PFSK-1 (cell line): ENCODE measurements at regions not wholly inside any gene's neighbourhood (a gene's known extent, or its start where the extent isn't known, plus 50 kb on each side); places are given as distances from the start of the nearest gene placed in this dataset.

Experiments used
- FOXP2 ChIP-seq: optimal IDR thresholded peaks from 2 replicates; pipeline ENCODE3; 2011; ENCODE audit warnings: borderline replicate concordance, control low read depth, inconsistent platforms; ENCODE audit not compliant: insufficient read depth; ENCODE audit errors: extremely low read length, extremely low read depth
- POLR2AphosphoS5 ChIP-seq: IDR thresholded peaks from 2 replicates; pipeline ENCODE4 v1.6.1; 2012; ENCODE audit warnings: low read depth, mild to moderate bottlenecking, control low read depth, low read length, moderate library complexity
- REST ChIP-seq, 2 experiments: IDR thresholded peaks; 2 replicates each; pipeline versions ENCODE4 v1.6.1 to v1.8.0; 2011 to 2012; ENCODE audit warnings: low read depth in 2 of 2, low read length in 2 of 2, control low read depth in 1 of 2, inconsistent platforms in 1 of 2, mild to moderate bottlenecking in 1 of 2, moderate library complexity in 1 of 2; ENCODE audit not compliant: insufficient read depth in 1 of 2
- SIN3A ChIP-seq: IDR thresholded peaks from 2 replicates; pipeline ENCODE4 v1.6.1; 2012; ENCODE audit warnings: mild to moderate bottlenecking, low read length, moderate library complexity, borderline replicate concordance; ENCODE audit not compliant: insufficient read depth
- TAF1 ChIP-seq: IDR thresholded peaks from 2 replicates; pipeline ENCODE4 v1.6.1; 2012; ENCODE audit warnings: low read length, control low read depth, borderline replicate concordance; ENCODE audit not compliant: insufficient read depth

DNA sequence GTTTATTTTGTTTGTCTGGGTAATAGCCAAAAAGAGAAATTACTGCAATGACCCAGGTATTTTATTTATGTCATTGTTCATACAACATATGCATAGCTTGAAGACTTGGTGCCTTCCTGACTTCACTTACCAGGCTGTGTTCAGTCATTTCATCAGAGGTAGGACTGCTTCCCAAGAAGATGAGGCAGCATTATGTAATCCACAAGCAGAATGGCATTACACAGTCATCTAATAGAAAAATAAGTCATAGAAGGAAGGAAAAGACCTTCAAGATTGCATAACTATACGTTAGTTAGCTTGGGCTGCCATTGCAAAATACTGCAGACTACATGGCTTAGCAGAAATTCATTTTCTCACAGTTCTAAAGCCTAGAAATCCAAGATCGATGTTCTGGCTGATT is 167.5 kb downstream of the NMUR2 start:
- no peak for TF ChIP-seq FOXP2
- TF ChIP-seq POLR2AphosphoS5, result no peak
- TF ChIP-seq TAF1, result no peak
- TF ChIP-seq REST (IDR thresholded peaks at IDR 0.05; ENCODE audit: insufficient read depth in 1 of 2, low read depth in 2 of 2, low read length in 2 of 2), result no peak
- TF ChIP-seq SIN3A, result no peak

DNA sequence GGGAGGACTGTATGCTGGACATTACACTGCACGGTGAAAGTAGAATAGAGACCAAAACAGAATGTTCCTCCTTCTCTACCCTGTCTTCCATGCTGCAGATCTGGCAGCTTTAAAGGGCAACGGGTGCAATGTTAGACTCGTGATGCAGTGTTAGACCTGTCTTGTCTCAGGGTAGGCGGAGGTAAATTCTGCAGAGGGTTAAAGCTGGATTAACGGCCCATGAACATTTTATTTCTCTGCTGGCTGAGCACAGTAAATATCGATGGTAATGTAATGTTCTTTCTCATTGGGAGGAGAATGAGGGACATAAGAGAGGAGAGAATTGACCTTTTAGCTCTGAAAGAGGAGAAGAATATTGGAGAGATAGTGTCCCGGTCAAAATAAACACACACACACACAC is 178.9 kb downstream of the NMUR2 start:
- TF ChIP-seq SIN3A, result no peak
- no peak for TF ChIP-seq FOXP2
- TF ChIP-seq TAF1, result no peak
- no peak for TF ChIP-seq REST (IDR thresholded peaks at IDR 0.05; ENCODE audit: insufficient read depth in 1 of 2, low read depth in 2 of 2, low read length in 2 of 2)

GRCh38 chr5:152221721-152222629 is 183.1 kb downstream of the NMUR2 start:
- TF ChIP-seq FOXP2 (no peak), REST (IDR thresholded peaks at IDR 0.05; ENCODE audit: insufficient read depth in 1 of 2, low read depth in 2 of 2, low read length in 2 of 2) (no peak), TAF1 (no peak), SIN3A (no peak), POLR2AphosphoS5 (no peak)

DNA sequence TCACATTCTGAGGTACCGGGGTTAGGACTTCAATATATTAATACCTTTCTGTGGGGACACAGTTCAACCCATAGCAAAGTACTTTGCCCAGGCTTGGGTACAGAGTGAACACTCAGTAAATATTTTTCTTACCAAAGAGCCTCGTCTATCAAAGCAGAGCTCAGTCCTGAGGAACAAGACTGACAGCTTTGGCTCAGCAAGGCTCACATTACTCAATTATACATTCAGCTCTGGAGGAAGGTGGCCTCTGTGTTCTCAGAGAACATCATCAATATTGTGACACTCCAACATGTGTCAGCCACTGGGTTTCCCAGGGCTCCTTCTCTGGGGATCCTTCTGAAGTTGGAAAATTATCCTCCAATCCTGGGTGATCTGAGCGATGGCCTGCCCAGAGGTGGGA is 186.4 kb downstream of the NMUR2 start:
- TF ChIP-seq TAF1, result no peak
- TF ChIP-seq REST (IDR thresholded peaks at IDR 0.05; ENCODE audit: insufficient read depth in 1 of 2, low read depth in 2 of 2, low read length in 2 of 2), result no peak
- no peak for TF ChIP-seq POLR2AphosphoS5
- TF ChIP-seq FOXP2, result no peak
- no peak for TF ChIP-seq SIN3A
